ENCODE measurements at regions not wholly inside any gene's neighbourhood (a gene's known extent, or its start where the extent isn't known, plus 50 kb on each side); places are given as distances from the start of the nearest gene placed in this dataset.

DNA sequence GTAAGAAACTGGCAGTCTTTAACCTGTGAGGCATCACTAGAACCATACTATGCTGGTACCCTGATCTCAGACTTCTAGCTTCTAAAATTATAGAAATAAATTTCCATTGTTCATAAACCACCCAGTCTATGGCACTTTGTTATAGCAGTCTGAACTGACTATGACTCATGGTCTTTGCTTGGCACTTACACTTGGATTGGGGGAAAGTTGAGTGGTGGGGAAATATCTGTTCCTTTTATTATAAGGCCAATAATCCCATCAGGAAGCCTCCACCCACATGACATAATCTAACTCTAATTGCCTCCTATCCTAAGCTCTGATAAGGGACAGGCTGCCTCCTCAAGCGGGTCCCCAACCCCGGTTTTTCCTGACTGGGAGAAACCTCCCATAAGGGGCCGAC lies 61.4 kb upstream of the PACRGL start:
- POLR2A ChIA-PET: no interaction called here
- dilution Hi-C loops (cut with MboI; ENCODE audit: extremely low pct_ligation_motif_present, low sequenced_read_pairs): no loop called here

More for the DNA sequence above, 61.4 kb upstream of the PACRGL start:
- H3K27ac ChIP-seq (ENCODE audit: insufficient read depth, low read depth, low read length): no peak overlapping the region
- CTCF ChIA-PET: no interaction called here
- no peaks in the 10 kb centered on the region for H4K20me1 ChIP-seq (replicated peaks; ENCODE audit: control insufficient read depth, extremely low read depth, insufficient read depth, low read length)
- no peak overlapping the region for H3K4me2 ChIP-seq (ENCODE audit: insufficient read depth, low read length)
- intact Hi-C loops (cut with micrococcal nuclease): no loop called here
- no peaks in the 10 kb centered on the region for H3K79me2 ChIP-seq (ENCODE audit: control insufficient read depth, insufficient read depth, low read length)
- no peaks in the 10 kb centered on the region for H3K9me3 ChIP-seq (replicated peaks; ENCODE audit: control insufficient read depth, insufficient read depth, low read length)
- BruUV-seq (replicated peaks): no TSS peak
- FAIRE-seq (no peak), DNase-seq (ENCODE audit: low read depth, low spot score) (no peak)
- no peaks in the 10 kb centered on the region for H3K9me1 ChIP-seq (replicated peaks; ENCODE audit: control insufficient read depth, extremely low read depth, insufficient read depth, low read length)
- no peak overlapping the region for H3K9ac ChIP-seq (replicated peaks; ENCODE audit: extremely low read depth, insufficient read depth, low read length)
- no peak for TF ChIP-seq FOS (IDR thresholded peaks at IDR 0.05; ENCODE audit: borderline replicate concordance, insufficient read depth, low read length)
- TF ChIP-seq JUN (IDR thresholded peaks at IDR 0.05; ENCODE audit: borderline replicate concordance, insufficient read depth, insufficient read length, low read depth): no peak
- no peak for TF ChIP-seq MYC (IDR thresholded peaks at IDR 0.05; ENCODE audit: low read depth, low read length)
- TF ChIP-seq EZH2 (IDR thresholded peaks at IDR 0.05; ENCODE audit: borderline replicate concordance, low read depth, low read length, severe bottlenecking): no peak
- TF ChIP-seq, protein P1, sequence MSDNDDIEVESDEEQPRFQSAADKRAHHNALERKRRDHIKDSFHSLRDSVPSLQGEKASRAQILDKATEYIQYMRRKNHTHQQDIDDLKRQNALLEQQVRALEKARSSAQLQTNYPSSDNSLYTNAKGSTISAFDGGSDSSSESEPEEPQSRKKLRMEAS (IDR thresholded peaks at IDR 0.05; ENCODE audit: insufficient read depth, insufficient read length): no peak
- TF ChIP-seq, protein P2, sequence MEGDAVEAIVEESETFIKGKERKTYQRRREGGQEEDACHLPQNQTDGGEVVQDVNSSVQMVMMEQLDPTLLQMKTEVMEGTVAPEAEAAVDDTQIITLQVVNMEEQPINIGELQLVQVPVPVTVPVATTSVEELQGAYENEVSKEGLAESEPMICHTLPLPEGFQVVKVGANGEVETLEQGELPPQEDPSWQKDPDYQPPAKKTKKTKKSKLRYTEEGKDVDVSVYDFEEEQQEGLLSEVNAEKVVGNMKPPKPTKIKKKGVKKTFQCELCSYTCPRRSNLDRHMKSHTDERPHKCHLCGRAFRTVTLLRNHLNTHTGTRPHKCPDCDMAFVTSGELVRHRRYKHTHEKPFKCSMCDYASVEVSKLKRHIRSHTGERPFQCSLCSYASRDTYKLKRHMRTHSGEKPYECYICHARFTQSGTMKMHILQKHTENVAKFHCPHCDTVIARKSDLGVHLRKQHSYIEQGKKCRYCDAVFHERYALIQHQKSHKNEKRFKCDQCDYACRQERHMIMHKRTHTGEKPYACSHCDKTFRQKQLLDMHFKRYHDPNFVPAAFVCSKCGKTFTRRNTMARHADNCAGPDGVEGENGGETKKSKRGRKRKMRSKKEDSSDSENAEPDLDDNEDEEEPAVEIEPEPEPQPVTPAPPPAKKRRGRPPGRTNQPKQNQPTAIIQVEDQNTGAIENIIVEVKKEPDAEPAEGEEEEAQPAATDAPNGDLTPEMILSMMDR (IDR thresholded peaks at IDR 0.05; ENCODE audit: extremely low read depth in 1 of 2, insufficient read depth in 1 of 2, low read depth in 1 of 2, low read length in 2 of 2): no peak
- no peak for TF ChIP-seq GATA2 (IDR thresholded peaks at IDR 0.05; ENCODE audit: insufficient read depth, insufficient read length, low read depth, low read length)
- no peak for TF ChIP-seq POLR2AphosphoS5 (IDR thresholded peaks at IDR 0.05; ENCODE audit: insufficient read depth, low read depth, low read length)
- no peak for TF ChIP-seq POLR2A (IDR thresholded peaks at IDR 0.05; ENCODE audit: low read depth, low read length)
- H3K4me3 ChIP-seq (replicated peaks in 1 of 3; ENCODE audit: insufficient read depth in 1 of 3, low read depth in 1 of 3, low read length in 3 of 3): no peak overlapping the region
- no peak overlapping the region for H2AFZ ChIP-seq (ENCODE audit: low read depth, low read length)
- H3K27me3 ChIP-seq (ENCODE audit: control insufficient read depth in 2 of 2, insufficient read depth in 2 of 2, low read length in 2 of 2): peaks cover 5% of the 10 kb centered on the region in 2 experiments
- H3K4me1 ChIP-seq (ENCODE audit: control insufficient read depth, extremely low read depth, insufficient read depth, low read length): no peaks in the 10 kb centered on the region
- no peaks in the 10 kb centered on the region for H3K36me3 ChIP-seq (ENCODE audit: control insufficient read depth in 2 of 2, extremely low read depth in 1 of 2, insufficient read depth in 2 of 2, low read length in 2 of 2)

Data from endothelial cell of umbilical vein (primary cell).